OCI-LY1 (cell line): ENCODE measurements at regions not wholly inside any gene's neighbourhood (a gene's known extent, or its start where the extent isn't known, plus 50 kb on each side); places are given as distances from the start of the nearest gene placed in this dataset.

Source experiments
- H2AFZ ChIP-seq: fragments of 200-600 bp; sonication (generic), shearing (Covaris generic); 2 replicates; pipeline ENCODE4 v1.6.0; 2014; ENCODE audit warnings: antibody characterized with exemption, mild to moderate bottlenecking, low read length
- H3F3A ChIP-seq: fragments of 200-600 bp; sonication (generic), shearing (Covaris generic); 2 replicates; pipeline ENCODE4 v1.6.0; 2014; ENCODE audit warnings: mild to moderate bottlenecking, antibody characterized with exemption, low read length, moderate library complexity; ENCODE audit not compliant: insufficient read depth
- H3K27ac ChIP-seq: fragments of 200-600 bp; sonication (generic); 2 replicates; pipeline ENCODE4 v1.5.1; 2014; ENCODE audit warnings: low read length, mixed run types, mild to moderate bottlenecking, low read depth; ENCODE audit not compliant: poor library complexity, severe bottlenecking
- H3K27me3 ChIP-seq: fragments of 200-600 bp; sonication (generic); 2 replicates; pipeline ENCODE4 v1.6.0; 2014; ENCODE audit warnings: antibody characterized with exemption, mild to moderate bottlenecking, low read length, moderate library complexity; ENCODE audit not compliant: insufficient read depth
- H3K36me3 ChIP-seq: fragments of 200-600 bp; sonication (generic); 2 replicates; pipeline ENCODE4 v1.6.1; 2014; ENCODE audit warnings: mild to moderate bottlenecking, antibody characterized with exemption, low read length, moderate library complexity, mixed read lengths; ENCODE audit not compliant: insufficient read depth
- H3K4me1 ChIP-seq: fragments of 200-600 bp; sonication (generic); 2 replicates; pipeline ENCODE4 v1.5.1; 2014; ENCODE audit warnings: mild to moderate bottlenecking, low read length, moderate library complexity; ENCODE audit not compliant: insufficient read depth, severe bottlenecking
- H3K4me2 ChIP-seq: fragments of 200-600 bp; sonication (generic), shearing (Covaris generic); 2 replicates; pipeline ENCODE4 v1.6.1; 2014; ENCODE audit warnings: low read length
- H3K4me3 ChIP-seq: fragments of 200-600 bp; sonication (generic); 2 replicates; pipeline ENCODE4 v1.5.1; 2014; ENCODE audit warnings: low read length, low read depth, mild to moderate bottlenecking, mixed read lengths; ENCODE audit not compliant: poor library complexity, severe bottlenecking
- H3K79me2 ChIP-seq: fragments of 200-600 bp; shearing (Covaris generic); 2 replicates; pipeline ENCODE4 v1.6.1; 2016; ENCODE audit warnings: mixed run types, low read length, mixed read lengths; ENCODE audit not compliant: insufficient read depth
- H3K9ac ChIP-seq: fragments of 200-600 bp; sonication (generic), shearing (Covaris generic); 2 replicates; pipeline ENCODE4 v1.6.1; 2014; ENCODE audit warnings: mild to moderate bottlenecking, low read length, mixed read lengths
- H3K9me2 ChIP-seq: fragments of 200-600 bp; sonication (generic), shearing (Covaris generic); 2 replicates; pipeline ENCODE4 v1.6.1; 2014; ENCODE audit warnings: low read depth, mild to moderate bottlenecking, low read length, mixed read lengths
- H3K9me3 ChIP-seq: fragments of 200-600 bp; shearing (Covaris generic); 2 replicates; pipeline ENCODE4 v1.6.1; 2014; ENCODE audit warnings: low read length, mixed read lengths
- H4K20me1 ChIP-seq: fragments of 200-600 bp; sonication (generic), shearing (Covaris generic); 2 replicates; pipeline ENCODE4 v1.6.0; 2016; ENCODE audit warnings: mild to moderate bottlenecking, low read length; ENCODE audit not compliant: insufficient read depth
- EZH2 ChIP-seq: fragments of 200-600 bp; sonication (generic), shearing (Covaris generic); IDR thresholded peaks from 2 replicates; pipeline ENCODE4 v1.8.0; 2017; ENCODE audit warnings: borderline replicate concordance, mixed run types, mild to moderate bottlenecking, antibody characterized with exemption, low read length, moderate library complexity, mixed read lengths
- TF ChIP-seq, protein P1 (sequence below): fragments of 200-600 bp; sonication (generic), shearing (Covaris generic); IDR thresholded peaks from 2 replicates; pipeline ENCODE4 v1.5.1; 2017; ENCODE audit warnings: mild to moderate bottlenecking, antibody characterized with exemption, low read length, moderate library complexity, mixed read lengths

DNA sequence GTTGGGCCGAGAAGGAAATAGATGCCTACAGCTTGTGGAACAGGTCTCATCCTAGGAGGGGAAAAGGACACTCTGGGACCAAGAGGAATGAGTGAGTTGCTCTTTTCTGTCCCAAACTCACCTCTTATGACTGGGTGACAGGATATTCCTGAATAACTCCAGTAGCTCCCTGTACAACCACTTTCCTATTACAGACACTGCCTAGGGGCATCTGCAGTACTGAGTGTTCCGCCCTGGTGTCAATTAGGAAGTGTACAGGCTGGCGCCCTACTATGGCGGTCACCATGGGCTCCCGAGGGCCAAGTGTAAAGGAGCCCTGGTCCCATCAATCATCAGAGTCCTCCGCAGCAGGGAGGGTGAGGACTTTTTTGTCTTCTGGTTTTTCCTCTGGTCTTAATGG lies 343.4 kb upstream of the USP9Y start:
- Histone ChIP-seq H2AFZ (no peak overlapping the region), H3K4me1 (no peaks in the 10 kb centered on the region), H3K9me2 (no peaks in the 10 kb centered on the region), H3K79me2 (no peaks in the 10 kb centered on the region), H3K9me3 (no peaks in the 10 kb centered on the region), H3K4me3 (no peak overlapping the region), H3K9ac (no peak overlapping the region), H3K36me3 (no peaks in the 10 kb centered on the region), H3K4me2 (no peak overlapping the region), H4K20me1 (no peaks in the 10 kb centered on the region), H3K27me3 (no peaks in the 10 kb centered on the region), H3K27ac (no peak overlapping the region), H3F3A (no peaks in the 10 kb centered on the region)
- TF ChIP-seq EZH2: no peak
- TF ChIP-seq, protein P1, sequence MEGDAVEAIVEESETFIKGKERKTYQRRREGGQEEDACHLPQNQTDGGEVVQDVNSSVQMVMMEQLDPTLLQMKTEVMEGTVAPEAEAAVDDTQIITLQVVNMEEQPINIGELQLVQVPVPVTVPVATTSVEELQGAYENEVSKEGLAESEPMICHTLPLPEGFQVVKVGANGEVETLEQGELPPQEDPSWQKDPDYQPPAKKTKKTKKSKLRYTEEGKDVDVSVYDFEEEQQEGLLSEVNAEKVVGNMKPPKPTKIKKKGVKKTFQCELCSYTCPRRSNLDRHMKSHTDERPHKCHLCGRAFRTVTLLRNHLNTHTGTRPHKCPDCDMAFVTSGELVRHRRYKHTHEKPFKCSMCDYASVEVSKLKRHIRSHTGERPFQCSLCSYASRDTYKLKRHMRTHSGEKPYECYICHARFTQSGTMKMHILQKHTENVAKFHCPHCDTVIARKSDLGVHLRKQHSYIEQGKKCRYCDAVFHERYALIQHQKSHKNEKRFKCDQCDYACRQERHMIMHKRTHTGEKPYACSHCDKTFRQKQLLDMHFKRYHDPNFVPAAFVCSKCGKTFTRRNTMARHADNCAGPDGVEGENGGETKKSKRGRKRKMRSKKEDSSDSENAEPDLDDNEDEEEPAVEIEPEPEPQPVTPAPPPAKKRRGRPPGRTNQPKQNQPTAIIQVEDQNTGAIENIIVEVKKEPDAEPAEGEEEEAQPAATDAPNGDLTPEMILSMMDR: no peak

DNA sequence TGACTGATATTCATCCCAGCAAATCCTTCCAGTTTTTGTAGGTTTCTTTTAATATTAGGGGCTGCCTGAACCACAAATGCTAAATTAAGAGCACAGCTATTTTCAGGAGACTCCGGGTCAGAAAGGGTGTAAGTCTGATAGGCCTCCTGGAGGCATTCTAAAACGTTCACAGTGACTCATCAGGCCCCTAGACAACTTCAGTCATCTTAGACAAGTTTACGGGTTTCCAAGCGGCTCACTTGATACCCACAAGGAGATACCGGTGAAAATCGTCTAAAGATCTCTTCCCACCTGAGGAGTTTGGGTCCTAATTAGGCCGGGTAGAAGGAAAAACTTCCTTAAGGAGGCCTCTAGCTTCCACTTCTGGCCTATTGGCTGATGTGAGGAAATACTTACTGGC lies 342.7 kb upstream of the USP9Y start:
- TF ChIP-seq, protein P1: no peak
- TF ChIP-seq EZH2: no peak
- H3F3A ChIP-seq: no peaks in the 10 kb centered on the region
- H3K27me3 ChIP-seq: no peaks in the 10 kb centered on the region

DNA sequence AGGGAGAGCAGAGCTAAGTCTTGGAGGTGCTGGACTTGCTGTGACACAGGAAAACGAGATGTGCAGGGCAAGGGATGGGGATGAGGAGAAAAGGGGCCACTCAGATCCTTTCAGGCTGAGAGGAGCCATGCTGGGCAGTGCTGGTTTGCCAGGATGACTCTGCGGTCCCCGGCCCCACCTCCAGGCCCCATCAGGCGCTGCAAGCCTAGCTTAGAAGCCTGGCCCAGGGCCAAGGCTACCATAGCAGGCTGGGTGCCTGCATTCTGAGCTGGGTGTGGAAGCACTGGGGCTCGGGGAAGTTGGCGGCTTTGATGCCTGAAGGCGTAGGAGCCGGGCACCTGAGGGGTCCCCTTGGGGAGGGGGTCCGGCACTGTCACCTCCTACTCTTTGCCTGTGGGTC lies 341.2 kb upstream of the USP9Y start:
- Histone ChIP-seq H3K4me3 (no peak overlapping the region), H2AFZ (no peak overlapping the region), H3K27ac (no peak overlapping the region), H3K27me3 (no peaks in the 10 kb centered on the region), H3F3A (no peaks in the 10 kb centered on the region), H3K9ac (no peak overlapping the region), H3K4me1 (no peaks in the 10 kb centered on the region), H4K20me1 (no peaks in the 10 kb centered on the region), H3K4me2 (no peak overlapping the region), H3K79me2 (no peaks in the 10 kb centered on the region), H3K9me3 (no peaks in the 10 kb centered on the region), H3K9me2 (no peaks in the 10 kb centered on the region), H3K36me3 (no peaks in the 10 kb centered on the region)
- TF ChIP-seq, protein P1: no peak
- no peak for TF ChIP-seq EZH2

More for the DNA sequence above, 342.7 kb upstream of the USP9Y start:
- H2AFZ ChIP-seq: no peak overlapping the region
- no peaks in the 10 kb centered on the region for H4K20me1 ChIP-seq
- no peaks in the 10 kb centered on the region for H3K9me3 ChIP-seq
- no peak overlapping the region for H3K9ac ChIP-seq
- H3K4me3 ChIP-seq: no peak overlapping the region
- no peaks in the 10 kb centered on the region for H3K4me1 ChIP-seq
- H3K79me2 ChIP-seq: no peaks in the 10 kb centered on the region
- H3K36me3 ChIP-seq: no peaks in the 10 kb centered on the region
- no peak overlapping the region for H3K4me2 ChIP-seq
- H3K9me2 ChIP-seq: no peaks in the 10 kb centered on the region
- no peak overlapping the region for H3K27ac ChIP-seq
